Prostate gland (tissue), 2 donors: ENCODE measurements at regions not wholly inside any gene's neighbourhood (a gene's known extent, or its start where the extent isn't known, plus 50 kb on each side); places are given as distances from the start of the nearest gene placed in this dataset.

ENCODE experiments used
- DNase-seq: peaks from one replicate; pipeline ENCODE4 v3.0.0-alpha.2; 2019; ENCODE audit warnings: low spot score
- H3K27ac ChIP-seq, 2 donors: fragments of 200-600 bp; sonication (generic); 2 replicates each; pipeline ENCODE4 v1.5.1; 2017 to 2019
- H3K27me3 ChIP-seq: fragments of 200-600 bp; sonication (generic); replicated peaks from 2 replicates; pipeline ENCODE4 v1.5.1; 2019; ENCODE audit not compliant: insufficient read depth
- H3K36me3 ChIP-seq, 2 donors: fragments of 200-600 bp; sonication (generic); 1 replicate in 1 of 2; 2 replicates in 1 of 2; pipeline versions ENCODE4 v1.5.1 to v1.8.1; 2017 to 2019
- H3K4me1 ChIP-seq: fragments of 200-600 bp; sonication (generic); replicated peaks from 2 replicates; pipeline ENCODE4 v1.5.1; 2019
- H3K4me3 ChIP-seq, 2 donors: fragments of 200-600 bp; sonication (generic); 2 replicates each; pipeline ENCODE4 v1.5.1; 2017 to 2019
- H3K9me3 ChIP-seq: fragments of 200-600 bp; sonication (generic); 2 replicates; pipeline ENCODE4 v1.5.1; 2017
- POLR2A ChIP-seq: fragments of 450-650 bp; IDR thresholded peaks from one replicate; pipeline ENCODE4 v1.6.1; 2016; ENCODE audit warnings: antibody characterized with exemption, mild to moderate bottlenecking
- POLR2AphosphoS5 ChIP-seq: sonication (generic); formaldehyde crosslinking; IDR thresholded peaks from one replicate; pipeline ENCODE4 v1.6.1; 2017; ENCODE audit warnings: antibody characterized with exemption
- WGBS: methylation state at CpG from one replicate; pipeline ENCODE4 v1.1.5; 2018; 5-methylcytosine and 5-hydroxymethylcytosine counted together
- intact Hi-C: fragments of 100-400 bp; cut with DNase I; formaldehyde crosslinking; loops from one replicate; pipeline ENCODE4 v1.14.2; 2022
- TF ChIP-seq, protein P1 (sequence below), 4 experiments: fragments of 200-600 bp in 2 of 4; fragments of 450-650 bp in 2 of 4; sonication (generic) in 2 of 4; IDR thresholded peaks; 1 replicate in 3 of 4; 2 replicates in 1 of 4; pipeline ENCODE4 v1.5.1; 2016 to 2019; ENCODE audit warnings: antibody characterized with exemption in 4 of 4, mild to moderate bottlenecking in 2 of 4, moderate library complexity in 2 of 4

DNA sequence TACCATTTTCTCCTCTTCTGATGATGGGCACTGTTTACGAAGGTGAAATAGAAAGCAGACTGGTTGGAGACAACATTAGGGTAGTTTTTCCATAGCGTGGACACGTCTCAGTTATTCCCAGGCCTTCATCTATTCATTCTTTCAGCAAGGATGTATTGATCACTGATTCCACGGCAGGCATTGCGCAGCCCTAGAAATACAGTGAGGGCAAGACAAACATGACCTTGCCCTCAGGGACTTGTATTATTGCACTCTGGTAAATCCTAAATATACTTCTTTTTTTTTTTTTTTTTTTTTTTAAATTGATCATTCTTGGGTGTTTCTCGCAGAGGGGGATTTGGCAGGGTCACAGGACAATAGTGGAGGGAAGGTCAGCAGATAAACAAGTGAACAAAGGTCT is 167.3 kb upstream of the SPRED2 start:
- H3K9me3 ChIP-seq: no peaks in the 10 kb centered on the region
- no peak for DNase-seq
- H3K27ac ChIP-seq: no peak overlapping the region
- H3K4me1 ChIP-seq: no peaks in the 10 kb centered on the region
- 90% methylated on average over 6 of the region's 6 CpGs for WGBS
- TF ChIP-seq, protein P1, sequence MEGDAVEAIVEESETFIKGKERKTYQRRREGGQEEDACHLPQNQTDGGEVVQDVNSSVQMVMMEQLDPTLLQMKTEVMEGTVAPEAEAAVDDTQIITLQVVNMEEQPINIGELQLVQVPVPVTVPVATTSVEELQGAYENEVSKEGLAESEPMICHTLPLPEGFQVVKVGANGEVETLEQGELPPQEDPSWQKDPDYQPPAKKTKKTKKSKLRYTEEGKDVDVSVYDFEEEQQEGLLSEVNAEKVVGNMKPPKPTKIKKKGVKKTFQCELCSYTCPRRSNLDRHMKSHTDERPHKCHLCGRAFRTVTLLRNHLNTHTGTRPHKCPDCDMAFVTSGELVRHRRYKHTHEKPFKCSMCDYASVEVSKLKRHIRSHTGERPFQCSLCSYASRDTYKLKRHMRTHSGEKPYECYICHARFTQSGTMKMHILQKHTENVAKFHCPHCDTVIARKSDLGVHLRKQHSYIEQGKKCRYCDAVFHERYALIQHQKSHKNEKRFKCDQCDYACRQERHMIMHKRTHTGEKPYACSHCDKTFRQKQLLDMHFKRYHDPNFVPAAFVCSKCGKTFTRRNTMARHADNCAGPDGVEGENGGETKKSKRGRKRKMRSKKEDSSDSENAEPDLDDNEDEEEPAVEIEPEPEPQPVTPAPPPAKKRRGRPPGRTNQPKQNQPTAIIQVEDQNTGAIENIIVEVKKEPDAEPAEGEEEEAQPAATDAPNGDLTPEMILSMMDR (IDR thresholded peaks at IDR 0.05): no peak
- TF ChIP-seq POLR2A (no peak), POLR2AphosphoS5 (no peak)
- H3K27me3 ChIP-seq: no peaks in the 10 kb centered on the region
- H3K36me3 ChIP-seq: no peaks in the 10 kb centered on the region
- intact Hi-C loops: no loop called here
- no peak overlapping the region for H3K4me3 ChIP-seq

DNA sequence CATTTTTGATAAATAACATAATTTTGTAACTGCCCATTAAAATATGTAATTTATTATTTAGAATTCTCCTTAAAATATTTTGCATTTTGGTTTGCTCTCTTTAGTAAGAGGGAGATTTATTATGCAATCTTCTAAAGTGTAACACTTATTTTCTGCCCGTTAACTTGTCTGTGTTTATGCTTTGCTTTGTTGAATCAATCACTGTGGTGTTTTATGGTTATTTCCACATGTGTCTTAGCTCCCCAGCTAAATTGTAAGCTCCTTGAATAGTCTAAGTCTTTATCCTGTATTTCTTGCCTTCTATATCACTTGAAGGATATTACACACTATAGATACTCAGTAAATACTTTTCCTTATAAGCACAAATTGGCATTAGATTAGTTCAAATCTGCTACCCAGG is 166.6 kb upstream of the SPRED2 start:
- Histone ChIP-seq H3K9me3 (no peaks in the 10 kb centered on the region), H3K4me3 (no peak overlapping the region), H3K4me1 (no peaks in the 10 kb centered on the region), H3K27me3 (no peaks in the 10 kb centered on the region), H3K27ac (no peak overlapping the region), H3K36me3 (no peaks in the 10 kb centered on the region)
- intact Hi-C loops: no loop called here
- WGBS: 73% methylated on average over 1 of the region's 1 CpG
- TF ChIP-seq POLR2A (no peak), POLR2AphosphoS5 (no peak)
- TF ChIP-seq, protein P1 (IDR thresholded peaks at IDR 0.05): no peak
- DNase-seq: no peak

DNA sequence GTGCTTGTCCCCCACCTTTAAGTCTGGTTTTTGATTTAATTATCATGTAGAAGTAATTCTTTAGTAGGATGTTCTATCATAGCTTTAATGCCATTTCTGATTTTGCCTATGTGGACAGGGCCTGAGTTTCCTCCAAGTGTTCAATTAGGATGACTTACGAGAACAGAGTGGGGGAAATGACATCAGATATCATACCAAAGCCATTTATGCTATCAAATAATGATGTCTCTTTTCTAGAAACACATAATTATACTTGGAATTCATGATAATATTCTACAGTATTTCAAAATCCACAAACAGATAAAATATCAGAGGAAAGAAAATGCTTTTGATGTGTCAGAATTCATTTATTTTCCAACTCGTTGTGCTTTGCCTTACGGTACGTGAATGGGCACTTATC is 165.9 kb upstream of the SPRED2 start:
- 91% methylated on average over 4 of the region's 4 CpGs for WGBS
- TF ChIP-seq POLR2A (no peak), POLR2AphosphoS5 (no peak)
- TF ChIP-seq, protein P1 (IDR thresholded peaks at IDR 0.05): no peak
- DNase-seq: no peak
- Histone ChIP-seq H3K4me3 (no peak overlapping the region), H3K27me3 (no peaks in the 10 kb centered on the region), H3K27ac (no peak overlapping the region), H3K4me1 (no peaks in the 10 kb centered on the region), H3K9me3 (no peaks in the 10 kb centered on the region), H3K36me3 (no peaks in the 10 kb centered on the region)
- intact Hi-C loops: no loop called here

DNA sequence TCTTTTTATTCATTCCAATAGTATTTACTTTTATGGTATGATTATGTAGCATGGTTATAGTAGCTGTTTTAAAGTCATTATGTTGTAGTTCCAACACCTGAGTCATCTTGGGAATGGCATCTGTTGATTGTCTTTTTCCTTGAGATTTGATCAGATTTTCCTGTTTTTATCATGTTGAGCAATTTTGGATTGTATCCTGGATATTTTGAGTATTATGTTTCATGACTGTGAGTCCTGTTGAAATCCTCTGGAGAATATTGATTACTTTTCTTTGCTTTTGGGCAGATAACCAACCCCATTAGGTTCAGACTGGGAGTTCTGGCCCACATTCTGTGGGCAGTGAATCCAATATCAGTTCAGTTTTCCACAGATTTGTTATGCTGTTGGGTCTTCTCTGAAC is 163.2 kb upstream of the SPRED2 start:
- intact Hi-C loops: no loop called here
- Histone ChIP-seq H3K9me3 (no peaks in the 10 kb centered on the region), H3K4me3 (no peak overlapping the region), H3K36me3 (no peaks in the 10 kb centered on the region), H3K27me3 (no peaks in the 10 kb centered on the region), H3K27ac (no peak overlapping the region), H3K4me1 (no peaks in the 10 kb centered on the region)
- TF ChIP-seq POLR2AphosphoS5 (no peak), POLR2A (no peak)
- TF ChIP-seq, protein P1 (IDR thresholded peaks at IDR 0.05): no peak
- DNase-seq: no peak

DNA sequence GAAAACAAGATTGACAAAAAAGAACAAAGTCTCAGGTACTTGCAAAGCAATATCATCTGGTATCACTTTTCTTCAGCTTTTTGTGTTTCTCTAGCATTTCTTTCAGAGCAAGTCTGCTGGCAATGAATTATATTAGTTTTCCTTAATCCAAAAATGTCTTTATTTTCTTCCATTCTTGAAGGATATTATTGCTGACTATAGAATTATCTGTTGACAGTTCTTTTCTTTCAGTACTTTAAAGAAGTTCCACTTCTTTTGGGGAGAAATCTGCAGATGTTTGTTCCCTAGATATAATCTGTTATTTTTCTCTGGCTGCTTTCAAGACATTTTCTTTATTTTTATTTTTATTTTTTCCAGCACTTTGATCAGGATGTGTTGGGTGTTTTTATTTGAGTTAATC is 161.8 kb upstream of the SPRED2 start:
- H3K9me3 ChIP-seq: no peaks in the 10 kb centered on the region
- intact Hi-C loops: no loop called here
- no peaks in the 10 kb centered on the region for H3K36me3 ChIP-seq
- no peak overlapping the region for H3K27ac ChIP-seq
- no peak overlapping the region for H3K4me3 ChIP-seq
- DNase-seq: no peak
- TF ChIP-seq, protein P1 (IDR thresholded peaks at IDR 0.05): no peak
- no peak for TF ChIP-seq POLR2AphosphoS5
- TF ChIP-seq POLR2A: no peak
- H3K4me1 ChIP-seq: no peaks in the 10 kb centered on the region
- H3K27me3 ChIP-seq: no peaks in the 10 kb centered on the region
